Ishikawa (cell line): ENCODE measurements at regions not wholly inside any gene's neighbourhood (a gene's known extent, or its start where the extent isn't known, plus 50 kb on each side); places are given as distances from the start of the nearest gene placed in this dataset.

ENCODE experiments used
- CEBPB ChIP-seq: IDR thresholded peaks from 2 replicates; pipeline ENCODE4 v1.6.1; 2012
- EGR1 ChIP-seq: IDR thresholded peaks from 2 replicates; pipeline ENCODE4 v1.6.1; 2012
- YY1 ChIP-seq: IDR thresholded peaks from 2 replicates; pipeline ENCODE4 v1.6.1; 2012; ENCODE audit warnings: low read depth
- TF ChIP-seq, protein P1 (sequence below): IDR thresholded peaks from 2 replicates; pipeline ENCODE4 v1.6.1; 2012

DNA sequence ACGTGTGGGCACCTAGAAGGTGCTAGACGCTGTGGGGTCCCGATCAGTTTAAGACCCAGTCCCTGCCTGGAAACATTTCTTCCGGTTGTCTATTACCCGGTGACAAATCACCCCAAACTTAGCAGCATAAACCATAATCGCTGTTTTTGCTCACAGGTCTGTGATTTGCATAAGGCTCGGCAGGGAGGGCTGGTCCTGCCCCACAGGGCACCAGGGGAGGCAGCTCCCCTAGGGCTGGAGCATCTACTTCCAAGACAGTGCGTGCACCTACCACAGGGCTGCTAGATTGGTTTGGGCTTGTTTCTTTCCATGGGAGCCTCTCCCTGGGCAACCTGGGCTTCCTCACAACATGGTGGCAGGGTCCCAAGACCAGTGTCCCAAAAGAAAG, 214.5 kb upstream of the CIBAR2 start:
- TF ChIP-seq YY1, result no peak
- no peak for TF ChIP-seq CEBPB
- TF ChIP-seq EGR1, result no peak
- TF ChIP-seq, protein P1, sequence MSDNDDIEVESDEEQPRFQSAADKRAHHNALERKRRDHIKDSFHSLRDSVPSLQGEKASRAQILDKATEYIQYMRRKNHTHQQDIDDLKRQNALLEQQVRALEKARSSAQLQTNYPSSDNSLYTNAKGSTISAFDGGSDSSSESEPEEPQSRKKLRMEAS, result no peak
